22Rv1 (cell line): ENCODE measurements at regions not wholly inside any gene's neighbourhood (a gene's known extent, or its start where the extent isn't known, plus 50 kb on each side); places are given as distances from the start of the nearest gene placed in this dataset.

Source experiments
- ZFX ChIP-seq: fragments of 450-650 bp; IDR thresholded peaks from 2 replicates; pipeline ENCODE4 v1.6.1; 2017; ENCODE audit warnings: antibody characterized with exemption, borderline replicate concordance
- TF ChIP-seq, protein P1 (sequence below): fragments of 450-650 bp; IDR thresholded peaks from 2 replicates; pipeline ENCODE4 v1.5.1; 2017; ENCODE audit warnings: mild to moderate bottlenecking

DNA sequence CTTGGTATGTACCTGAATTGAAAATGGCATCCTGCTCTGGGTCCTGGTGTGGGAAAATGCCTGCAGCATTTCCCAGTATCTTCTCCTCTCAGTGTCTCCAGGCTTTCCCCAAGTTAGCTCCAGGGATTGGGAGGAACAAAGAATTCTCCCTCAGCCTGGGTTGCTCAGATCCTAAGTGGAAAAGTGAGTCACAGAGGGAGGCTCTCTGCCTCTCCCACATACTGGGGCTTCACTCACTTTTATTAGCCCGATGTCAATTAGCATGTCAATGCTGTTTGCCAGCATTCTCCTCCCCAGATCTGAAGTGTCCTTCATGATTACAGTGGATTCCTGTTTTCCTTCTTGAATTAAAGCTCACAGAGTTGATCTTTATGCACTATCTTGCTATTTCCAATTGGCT is 655.0 kb downstream of the EPHA3 start:
- TF ChIP-seq, protein P1, sequence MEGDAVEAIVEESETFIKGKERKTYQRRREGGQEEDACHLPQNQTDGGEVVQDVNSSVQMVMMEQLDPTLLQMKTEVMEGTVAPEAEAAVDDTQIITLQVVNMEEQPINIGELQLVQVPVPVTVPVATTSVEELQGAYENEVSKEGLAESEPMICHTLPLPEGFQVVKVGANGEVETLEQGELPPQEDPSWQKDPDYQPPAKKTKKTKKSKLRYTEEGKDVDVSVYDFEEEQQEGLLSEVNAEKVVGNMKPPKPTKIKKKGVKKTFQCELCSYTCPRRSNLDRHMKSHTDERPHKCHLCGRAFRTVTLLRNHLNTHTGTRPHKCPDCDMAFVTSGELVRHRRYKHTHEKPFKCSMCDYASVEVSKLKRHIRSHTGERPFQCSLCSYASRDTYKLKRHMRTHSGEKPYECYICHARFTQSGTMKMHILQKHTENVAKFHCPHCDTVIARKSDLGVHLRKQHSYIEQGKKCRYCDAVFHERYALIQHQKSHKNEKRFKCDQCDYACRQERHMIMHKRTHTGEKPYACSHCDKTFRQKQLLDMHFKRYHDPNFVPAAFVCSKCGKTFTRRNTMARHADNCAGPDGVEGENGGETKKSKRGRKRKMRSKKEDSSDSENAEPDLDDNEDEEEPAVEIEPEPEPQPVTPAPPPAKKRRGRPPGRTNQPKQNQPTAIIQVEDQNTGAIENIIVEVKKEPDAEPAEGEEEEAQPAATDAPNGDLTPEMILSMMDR: no peak
- no peak for TF ChIP-seq ZFX
